ENCODE measurements at regions not wholly inside any gene's neighbourhood (a gene's known extent, or its start where the extent isn't known, plus 50 kb on each side); places are given as distances from the start of the nearest gene placed in this dataset.

DNA sequence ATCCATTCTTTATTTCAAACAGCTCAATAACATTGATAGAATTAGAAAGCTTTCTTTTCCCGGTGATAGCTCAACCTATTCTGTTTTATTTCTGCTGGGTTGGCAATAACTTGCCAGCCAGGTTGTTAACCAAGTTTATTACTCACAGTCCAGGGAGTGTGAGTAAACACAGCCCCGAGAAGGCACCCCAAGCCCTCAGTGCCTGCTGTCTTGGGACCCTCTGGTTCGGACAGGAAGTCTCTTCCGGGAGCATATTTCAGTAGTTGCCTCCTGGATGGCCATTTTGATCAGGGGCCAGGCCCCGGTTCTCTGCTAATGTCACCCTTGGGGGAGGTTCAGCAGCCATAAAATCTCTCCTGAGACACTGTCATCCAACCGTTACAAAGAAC lies 176.8 kb downstream of the INO80D start:
- H2AFZ ChIP-seq = peak overlapping the region; percentile 48; the same call in 1 of the 2 replicates
- DNase-seq (ENCODE audit: low spot score) (no peak), ATAC-seq (no peak)
- no peaks in the 10 kb centered on the region for H3F3A ChIP-seq (replicated peaks; ENCODE audit: low read depth)
- no peak overlapping the region for H3K4me3 Mint-ChIP-seq
- no peaks in the 10 kb centered on the region for H3K4me1 ChIP-seq (ENCODE audit: insufficient read depth)
- H3K9me2 ChIP-seq (ENCODE audit: insufficient read depth) = no peaks in the 10 kb centered on the region
- H3K27me3 ChIP-seq (ENCODE audit: insufficient read depth) = no peaks in the 10 kb centered on the region
- no peaks in the 10 kb centered on the region for H3K9me3 Mint-ChIP-seq
- H3K79me2 ChIP-seq (replicated peaks; ENCODE audit: insufficient read depth) = no peaks in the 10 kb centered on the region
- H3K27me3 Mint-ChIP-seq (ENCODE audit: insufficient read depth, low read depth, poor library complexity) = no peaks in the 10 kb centered on the region
- no peak overlapping the region for H3K4me2 ChIP-seq
- no peaks in the 10 kb centered on the region for H3K36me3 Mint-ChIP-seq (ENCODE audit: low read depth)
- no peaks in the 10 kb centered on the region for H4K20me1 ChIP-seq (replicated peaks; ENCODE audit: insufficient read depth)
- H3K27ac Mint-ChIP-seq = no peak overlapping the region
- no peaks in the 10 kb centered on the region for H3K36me3 ChIP-seq (ENCODE audit: insufficient read depth)
- no peak overlapping the region for H3K27ac ChIP-seq (ENCODE audit: low read depth)
- H3K4me3 ChIP-seq = no peak overlapping the region
- no peaks in the 10 kb centered on the region for H3K4me1 Mint-ChIP-seq
- TF ChIP-seq, protein P1, sequence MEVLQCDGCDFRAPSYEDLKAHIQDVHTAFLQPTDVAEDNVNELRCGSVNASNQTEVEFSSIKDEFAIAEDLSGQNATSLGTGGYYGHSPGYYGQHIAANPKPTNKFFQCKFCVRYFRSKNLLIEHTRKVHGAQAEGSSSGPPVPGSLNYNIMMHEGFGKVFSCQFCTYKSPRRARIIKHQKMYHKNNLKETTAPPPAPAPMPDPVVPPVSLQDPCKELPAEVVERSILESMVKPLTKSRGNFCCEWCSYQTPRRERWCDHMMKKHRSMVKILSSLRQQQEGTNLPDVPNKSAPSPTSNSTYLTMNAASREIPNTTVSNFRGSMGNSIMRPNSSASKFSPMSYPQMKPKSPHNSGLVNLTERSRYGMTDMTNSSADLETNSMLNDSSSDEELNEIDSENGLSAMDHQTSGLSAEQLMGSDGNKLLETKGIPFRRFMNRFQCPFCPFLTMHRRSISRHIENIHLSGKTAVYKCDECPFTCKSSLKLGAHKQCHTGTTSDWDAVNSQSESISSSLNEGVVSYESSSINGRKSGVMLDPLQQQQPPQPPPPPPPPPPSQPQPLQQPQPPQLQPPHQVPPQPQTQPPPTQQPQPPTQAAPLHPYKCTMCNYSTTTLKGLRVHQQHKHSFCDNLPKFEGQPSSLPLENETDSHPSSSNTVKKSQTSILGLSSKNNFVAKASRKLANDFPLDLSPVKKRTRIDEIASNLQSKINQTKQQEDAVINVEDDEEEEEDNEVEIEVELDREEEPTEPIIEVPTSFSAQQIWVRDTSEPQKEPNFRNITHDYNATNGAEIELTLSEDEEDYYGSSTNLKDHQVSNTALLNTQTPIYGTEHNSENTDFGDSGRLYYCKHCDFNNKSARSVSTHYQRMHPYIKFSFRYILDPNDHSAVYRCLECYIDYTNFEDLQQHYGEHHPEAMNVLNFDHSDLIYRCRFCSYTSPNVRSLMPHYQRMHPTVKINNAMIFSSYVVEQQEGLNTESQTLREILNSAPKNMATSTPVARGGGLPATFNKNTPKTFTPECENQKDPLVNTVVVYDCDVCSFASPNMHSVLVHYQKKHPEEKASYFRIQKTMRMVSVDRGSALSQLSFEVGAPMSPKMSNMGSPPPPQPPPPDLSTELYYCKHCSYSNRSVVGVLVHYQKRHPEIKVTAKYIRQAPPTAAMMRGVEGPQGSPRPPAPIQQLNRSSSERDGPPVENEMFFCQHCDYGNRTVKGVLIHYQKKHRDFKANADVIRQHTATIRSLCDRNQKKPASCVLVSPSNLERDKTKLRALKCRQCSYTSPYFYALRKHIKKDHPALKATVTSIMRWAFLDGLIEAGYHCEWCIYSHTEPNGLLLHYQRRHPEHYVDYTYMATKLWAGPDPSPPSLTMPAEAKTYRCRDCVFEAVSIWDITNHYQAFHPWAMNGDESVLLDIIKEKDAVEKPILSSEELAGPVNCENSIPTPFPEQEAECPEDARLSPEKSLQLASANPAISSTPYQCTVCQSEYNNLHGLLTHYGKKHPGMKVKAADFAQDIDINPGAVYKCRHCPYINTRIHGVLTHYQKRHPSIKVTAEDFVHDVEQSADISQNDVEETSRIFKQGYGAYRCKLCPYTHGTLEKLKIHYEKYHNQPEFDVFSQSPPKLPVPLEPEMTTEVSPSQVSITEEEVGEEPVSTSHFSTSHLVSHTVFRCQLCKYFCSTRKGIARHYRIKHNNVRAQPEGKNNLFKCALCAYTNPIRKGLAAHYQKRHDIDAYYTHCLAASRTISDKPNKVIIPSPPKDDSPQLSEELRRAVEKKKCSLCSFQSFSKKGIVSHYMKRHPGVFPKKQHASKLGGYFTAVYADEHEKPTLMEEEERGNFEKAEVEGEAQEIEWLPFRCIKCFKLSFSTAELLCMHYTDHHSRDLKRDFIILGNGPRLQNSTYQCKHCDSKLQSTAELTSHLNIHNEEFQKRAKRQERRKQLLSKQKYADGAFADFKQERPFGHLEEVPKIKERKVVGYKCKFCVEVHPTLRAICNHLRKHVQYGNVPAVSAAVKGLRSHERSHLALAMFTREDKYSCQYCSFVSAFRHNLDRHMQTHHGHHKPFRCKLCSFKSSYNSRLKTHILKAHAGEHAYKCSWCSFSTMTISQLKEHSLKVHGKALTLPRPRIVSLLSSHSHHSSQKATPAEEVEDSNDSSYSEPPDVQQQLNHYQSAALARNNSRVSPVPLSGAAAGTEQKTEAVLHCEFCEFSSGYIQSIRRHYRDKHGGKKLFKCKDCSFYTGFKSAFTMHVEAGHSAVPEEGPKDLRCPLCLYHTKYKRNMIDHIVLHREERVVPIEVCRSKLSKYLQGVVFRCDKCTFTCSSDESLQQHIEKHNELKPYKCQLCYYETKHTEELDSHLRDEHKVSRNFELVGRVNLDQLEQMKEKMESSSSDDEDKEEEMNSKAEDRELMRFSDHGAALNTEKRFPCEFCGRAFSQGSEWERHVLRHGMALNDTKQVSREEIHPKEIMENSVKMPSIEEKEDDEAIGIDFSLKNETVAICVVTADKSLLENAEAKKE (CRISPR knock-in tag; IDR thresholded peaks at IDR 0.05) = no peak
- TF ChIP-seq EZH2 (IDR thresholded peaks at IDR 0.05; ENCODE audit: low read depth, unreplicated experiment) = no peak
- no peak for TF ChIP-seq CREB1 (CRISPR knock-in tag; IDR thresholded peaks at IDR 0.05; ENCODE audit: low read depth)
- no peak for TF ChIP-seq JUNB (IDR thresholded peaks at IDR 0.05; ENCODE audit: unreplicated experiment)
- TF ChIP-seq, protein P2, sequence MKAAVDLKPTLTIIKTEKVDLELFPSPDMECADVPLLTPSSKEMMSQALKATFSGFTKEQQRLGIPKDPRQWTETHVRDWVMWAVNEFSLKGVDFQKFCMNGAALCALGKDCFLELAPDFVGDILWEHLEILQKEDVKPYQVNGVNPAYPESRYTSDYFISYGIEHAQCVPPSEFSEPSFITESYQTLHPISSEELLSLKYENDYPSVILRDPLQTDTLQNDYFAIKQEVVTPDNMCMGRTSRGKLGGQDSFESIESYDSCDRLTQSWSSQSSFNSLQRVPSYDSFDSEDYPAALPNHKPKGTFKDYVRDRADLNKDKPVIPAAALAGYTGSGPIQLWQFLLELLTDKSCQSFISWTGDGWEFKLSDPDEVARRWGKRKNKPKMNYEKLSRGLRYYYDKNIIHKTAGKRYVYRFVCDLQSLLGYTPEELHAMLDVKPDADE (IDR thresholded peaks at IDR 0.05) = no peak
- no peak for TF ChIP-seq POLR2AphosphoS5 (IDR thresholded peaks at IDR 0.05; ENCODE audit: low read depth)
- no peak for TF ChIP-seq ZNF114 (CRISPR knock-in tag; IDR thresholded peaks at IDR 0.05)
- TF ChIP-seq NANOG (IDR thresholded peaks at IDR 0.05; ENCODE audit: borderline replicate concordance) = no peak
- no peak for TF ChIP-seq ZNF331 (CRISPR knock-in tag; IDR thresholded peaks at IDR 0.05; ENCODE audit: low read depth)
- TF ChIP-seq, protein P3, sequence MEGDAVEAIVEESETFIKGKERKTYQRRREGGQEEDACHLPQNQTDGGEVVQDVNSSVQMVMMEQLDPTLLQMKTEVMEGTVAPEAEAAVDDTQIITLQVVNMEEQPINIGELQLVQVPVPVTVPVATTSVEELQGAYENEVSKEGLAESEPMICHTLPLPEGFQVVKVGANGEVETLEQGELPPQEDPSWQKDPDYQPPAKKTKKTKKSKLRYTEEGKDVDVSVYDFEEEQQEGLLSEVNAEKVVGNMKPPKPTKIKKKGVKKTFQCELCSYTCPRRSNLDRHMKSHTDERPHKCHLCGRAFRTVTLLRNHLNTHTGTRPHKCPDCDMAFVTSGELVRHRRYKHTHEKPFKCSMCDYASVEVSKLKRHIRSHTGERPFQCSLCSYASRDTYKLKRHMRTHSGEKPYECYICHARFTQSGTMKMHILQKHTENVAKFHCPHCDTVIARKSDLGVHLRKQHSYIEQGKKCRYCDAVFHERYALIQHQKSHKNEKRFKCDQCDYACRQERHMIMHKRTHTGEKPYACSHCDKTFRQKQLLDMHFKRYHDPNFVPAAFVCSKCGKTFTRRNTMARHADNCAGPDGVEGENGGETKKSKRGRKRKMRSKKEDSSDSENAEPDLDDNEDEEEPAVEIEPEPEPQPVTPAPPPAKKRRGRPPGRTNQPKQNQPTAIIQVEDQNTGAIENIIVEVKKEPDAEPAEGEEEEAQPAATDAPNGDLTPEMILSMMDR (conservative IDR thresholded peaks at IDR 0.05; ENCODE audit: low read depth in 2 of 2) = no peak
- no peak for TF ChIP-seq STAT1 (IDR thresholded peaks at IDR 0.05; ENCODE audit: unreplicated experiment)
- no peak for TF ChIP-seq EZH2phosphoT487 (IDR thresholded peaks at IDR 0.05; ENCODE audit: unreplicated experiment)
- TF ChIP-seq, protein P4, sequence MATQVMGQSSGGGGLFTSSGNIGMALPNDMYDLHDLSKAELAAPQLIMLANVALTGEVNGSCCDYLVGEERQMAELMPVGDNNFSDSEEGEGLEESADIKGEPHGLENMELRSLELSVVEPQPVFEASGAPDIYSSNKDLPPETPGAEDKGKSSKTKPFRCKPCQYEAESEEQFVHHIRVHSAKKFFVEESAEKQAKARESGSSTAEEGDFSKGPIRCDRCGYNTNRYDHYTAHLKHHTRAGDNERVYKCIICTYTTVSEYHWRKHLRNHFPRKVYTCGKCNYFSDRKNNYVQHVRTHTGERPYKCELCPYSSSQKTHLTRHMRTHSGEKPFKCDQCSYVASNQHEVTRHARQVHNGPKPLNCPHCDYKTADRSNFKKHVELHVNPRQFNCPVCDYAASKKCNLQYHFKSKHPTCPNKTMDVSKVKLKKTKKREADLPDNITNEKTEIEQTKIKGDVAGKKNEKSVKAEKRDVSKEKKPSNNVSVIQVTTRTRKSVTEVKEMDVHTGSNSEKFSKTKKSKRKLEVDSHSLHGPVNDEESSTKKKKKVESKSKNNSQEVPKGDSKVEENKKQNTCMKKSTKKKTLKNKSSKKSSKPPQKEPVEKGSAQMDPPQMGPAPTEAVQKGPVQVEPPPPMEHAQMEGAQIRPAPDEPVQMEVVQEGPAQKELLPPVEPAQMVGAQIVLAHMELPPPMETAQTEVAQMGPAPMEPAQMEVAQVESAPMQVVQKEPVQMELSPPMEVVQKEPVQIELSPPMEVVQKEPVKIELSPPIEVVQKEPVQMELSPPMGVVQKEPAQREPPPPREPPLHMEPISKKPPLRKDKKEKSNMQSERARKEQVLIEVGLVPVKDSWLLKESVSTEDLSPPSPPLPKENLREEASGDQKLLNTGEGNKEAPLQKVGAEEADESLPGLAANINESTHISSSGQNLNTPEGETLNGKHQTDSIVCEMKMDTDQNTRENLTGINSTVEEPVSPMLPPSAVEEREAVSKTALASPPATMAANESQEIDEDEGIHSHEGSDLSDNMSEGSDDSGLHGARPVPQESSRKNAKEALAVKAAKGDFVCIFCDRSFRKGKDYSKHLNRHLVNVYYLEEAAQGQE (IDR thresholded peaks at IDR 0.05; ENCODE audit: unreplicated experiment) = no peak

All from GM23338 (cell line).